ENCODE measurements at regions not wholly inside any gene's neighbourhood (a gene's known extent, or its start where the extent isn't known, plus 50 kb on each side); places are given as distances from the start of the nearest gene placed in this dataset.

GRCh38 chr20:11145616-11146015 is 471.8 kb upstream of the JAG1 start:
- DNase-seq (no peak), ATAC-seq (no peak)
- H3K36me3 ChIP-seq = no peaks in the 10 kb centered on the region
- TF ChIP-seq CTCF (IDR thresholded peaks at IDR 0.05) = no peak
- TF ChIP-seq POLR2A (IDR thresholded peaks at IDR 0.05) = no peak
- H3K27ac ChIP-seq = no peak overlapping the region
- no peaks in the 10 kb centered on the region for H3K27me3 ChIP-seq
- intact Hi-C loops (cut with DNase I) = no loop called here
- peaks cover 0 to 10% (median 0%) of the 10 kb centered on the region in 12 donors for H3K9me3 ChIP-seq
- H3K4me1 ChIP-seq = no peaks in the 10 kb centered on the region
- no peak overlapping the region for H3K4me3 ChIP-seq
- WGBS, 4 donors = 79 to 85% (median 83%) methylated on average over 3 of the region's 3 CpGs

- peaks cover 0 to 12% (median 3%) of the 10 kb centered on the region in 12 donors for H3K4me1 ChIP-seq
- DNase-seq (no peak), ATAC-seq (no peak)
- H3K36me3 ChIP-seq = no peaks in the 10 kb centered on the region
- TF ChIP-seq POLR2A (IDR thresholded peaks at IDR 0.05) (no peak), CTCF (IDR thresholded peaks at IDR 0.05) (no peak)
- H3K9me3 ChIP-seq = peaks cover 0 to 10% (median 0%) of the 10 kb centered on the region in 12 donors
- WGBS, 4 donors = 76 to 88% (median 83%) methylated on average over 1 of the region's 1 CpG
- intact Hi-C loops (cut with DNase I) = loop anchor here in 1 of 10 donors (10.0 kb wide), 1 partner anchor 99 kb away; no protein-coding TSS in a partner anchor
- H3K4me3 ChIP-seq = no peak overlapping the region
- H3K27ac ChIP-seq = no peak overlapping the region
- H3K27me3 ChIP-seq = no peaks in the 10 kb centered on the region
Observed at GRCh38 chr20:11153819-11154218, 480.0 kb upstream of the JAG1 start.

GRCh38 chr20:11155156-11155756 is 481.5 kb upstream of the JAG1 start:
- peaks cover 0 to 4% (median 0%) of the 10 kb centered on the region in 12 donors for H3K9me3 ChIP-seq
- H3K36me3 ChIP-seq = no peaks in the 10 kb centered on the region
- DNase-seq (no peak), ATAC-seq (no peak)
- no peaks in the 10 kb centered on the region for H3K27me3 ChIP-seq
- intact Hi-C loops (cut with DNase I) = loop anchor here in 1 of 10 donors (10.0 kb wide), 1 partner anchor 100 kb away; no protein-coding TSS in a partner anchor
- H3K27ac ChIP-seq = peak overlapping the region in 4 of 12 donors; percentile 2 to 13 (median 8)
- WGBS, 4 donors = 0 to 76% (median 48%) methylated on average over 1 of the region's 1 CpG
- no peak overlapping the region for H3K4me3 ChIP-seq
- peaks cover 0 to 27% (median 15%) of the 10 kb centered on the region in 12 donors for H3K4me1 ChIP-seq
- TF ChIP-seq CTCF (IDR thresholded peaks at IDR 0.05) (no peak), POLR2A (IDR thresholded peaks at IDR 0.05) (no peak)

- 95 to 97% (median 96%) methylated on average over 3 of the region's 3 CpGs for WGBS, 4 donors
- Histone ChIP-seq H3K36me3 (no peaks in the 10 kb centered on the region), H3K4me1 (peaks cover 0 to 29% (median 16%) of the 10 kb centered on the region in 12 donors), H3K27ac (no peak overlapping the region), H3K9me3 (no peaks in the 10 kb centered on the region), H3K27me3 (no peaks in the 10 kb centered on the region), H3K4me3 (no peak overlapping the region)
- no peak for ATAC-seq
- intact Hi-C loops (cut with DNase I) = loop anchor here in 1 of 10 donors (10.0 kb wide), 1 partner anchor 102 kb away; no protein-coding TSS in a partner anchor
- TF ChIP-seq CTCF (IDR thresholded peaks at IDR 0.05) (no peak), POLR2A (IDR thresholded peaks at IDR 0.05) (no peak)
- no peak for DNase-seq
Observed at GRCh38 chr20:11156922-11157321, 483.1 kb upstream of the JAG1 start.
